Choroid plexus epithelial cell (primary cell): ENCODE measurements at regions not wholly inside any gene's neighbourhood (a gene's known extent, or its start where the extent isn't known, plus 50 kb on each side); places are given as distances from the start of the nearest gene placed in this dataset.

Experiments
- DNase-seq: peaks from one replicate; pipeline ENCODE4 v3.0.0-alpha.2; 2010; ENCODE audit warnings: low read depth
- H3K4me3 ChIP-seq: 2 replicates; pipeline ENCODE4 v1.5.1; 2011; ENCODE audit warnings: low read depth, mild to moderate bottlenecking, control low read depth, low read length, moderate library complexity
- CTCF ChIP-seq: conservative IDR thresholded peaks from 2 replicates; pipeline ENCODE4 v1.5.1; 2011; ENCODE audit warnings: low read depth, mild to moderate bottlenecking, control low read depth, inconsistent platforms, low read length, moderate library complexity

GRCh38 chr12:73384592-73384991 is 1112.4 kb downstream of the TRHDE start:
- H3K4me3 ChIP-seq = no peak overlapping the region
- DNase-seq = no peak
- TF ChIP-seq CTCF = no peak

GRCh38 chr12:73390261-73390660 is 1118.1 kb downstream of the TRHDE start:
- TF ChIP-seq CTCF = no peak
- H3K4me3 ChIP-seq = no peak overlapping the region
- no peak for DNase-seq

- no peak overlapping the region for H3K4me3 ChIP-seq
- no peak for DNase-seq
- no peak for TF ChIP-seq CTCF
Observed at GRCh38 chr12:73413051-73413450, 1124.6 kb upstream of the ATXN7L3B start.

- no peak for TF ChIP-seq CTCF
- no peak overlapping the region for H3K4me3 ChIP-seq
- DNase-seq = no peak
Observed at GRCh38 chr12:73413974-73414373, 1123.7 kb upstream of the ATXN7L3B start.

GRCh38 chr12:73414926-73415325 is 1122.7 kb upstream of the ATXN7L3B start:
- H3K4me3 ChIP-seq = no peak overlapping the region
- no peak for TF ChIP-seq CTCF
- no peak for DNase-seq

GRCh38 chr12:73418541-73418940 is 1119.1 kb upstream of the ATXN7L3B start:
- H3K4me3 ChIP-seq = no peak overlapping the region
- no peak for TF ChIP-seq CTCF
- no peak for DNase-seq

- no peak for TF ChIP-seq CTCF
- H3K4me3 ChIP-seq = peak overlapping the region; percentile 28
- DNase-seq = peak; percentile 13
Observed at GRCh38 chr12:73421832-73422231, 1115.8 kb upstream of the ATXN7L3B start.
